HUES64 (cell line): ENCODE measurements at regions not wholly inside any gene's neighbourhood (a gene's known extent, or its start where the extent isn't known, plus 50 kb on each side); places are given as distances from the start of the nearest gene placed in this dataset.

Experiments used
- H3K27ac ChIP-seq: 2 replicates; pipeline ENCODE4 v1.7.0; 2013; ENCODE audit warnings: low read depth, low read length, inconsistent platforms
- H3K27me3 ChIP-seq: 2 replicates; pipeline ENCODE4 v1.6.1; 2013; ENCODE audit warnings: mild to moderate bottlenecking, low read length; ENCODE audit not compliant: insufficient read depth
- H3K36me3 ChIP-seq: 2 replicates; pipeline ENCODE4 v1.6.1; 2013; ENCODE audit warnings: mild to moderate bottlenecking, low read length; ENCODE audit not compliant: insufficient read depth
- H3K4me1 ChIP-seq: 2 replicates; pipeline ENCODE4 v1.6.1; 2013; ENCODE audit warnings: mild to moderate bottlenecking, low read length, moderate library complexity; ENCODE audit not compliant: insufficient read depth
- H3K4me3 ChIP-seq: 2 replicates; pipeline ENCODE4 v1.5.1; 2013; ENCODE audit warnings: mild to moderate bottlenecking, low read length, moderate library complexity
- H3K9ac ChIP-seq: 2 replicates; pipeline ENCODE4 v1.6.1; 2013; ENCODE audit warnings: mild to moderate bottlenecking, low read depth, low read length
- H3K9me3 ChIP-seq: 2 replicates; pipeline ENCODE4 v1.6.1; 2013; ENCODE audit warnings: low read depth, low read length; ENCODE audit not compliant: insufficient read depth
- WGBS: fragments of 150-250, 120-280 bp; methylation state at CpG from one replicate; pipeline ENCODE4 v1.1.7; 2013; ENCODE audit warnings: missing lambda C conversion rate; 5-methylcytosine and 5-hydroxymethylcytosine counted together

GRCh38 chr2:180715044-180715443, 265.4 kb upstream of the UBE2E3 start:
- H3K9me3 ChIP-seq: peaks cover 3% of the 10 kb centered on the region; the same call in 1 of the 2 replicates
- H3K9ac ChIP-seq: no peak overlapping the region
- no peaks in the 10 kb centered on the region for H3K27me3 ChIP-seq
- H3K4me3 ChIP-seq: no peak overlapping the region
- H3K27ac ChIP-seq: no peak overlapping the region
- H3K36me3 ChIP-seq: no peaks in the 10 kb centered on the region
- no peaks in the 10 kb centered on the region for H3K4me1 ChIP-seq
- WGBS: no CpG with 5 or more reads among the region's 1 CpG

GRCh38 chr2:180709392-180710145, 270.8 kb upstream of the UBE2E3 start:
- WGBS: 88% methylated on average over 5 of the region's 5 CpGs
- no peak overlapping the region for H3K4me3 ChIP-seq
- peaks cover 4% of the 10 kb centered on the region; the same call in 1 of the 2 replicates for H3K4me1 ChIP-seq
- H3K36me3 ChIP-seq: no peaks in the 10 kb centered on the region
- no peak overlapping the region for H3K9ac ChIP-seq
- H3K27ac ChIP-seq: no peak overlapping the region
- H3K9me3 ChIP-seq: peaks cover 3% of the 10 kb centered on the region; the same call in 1 of the 2 replicates
- H3K27me3 ChIP-seq: no peaks in the 10 kb centered on the region

- H3K9ac ChIP-seq: no peak overlapping the region
- peaks cover 4% of the 10 kb centered on the region; the same call in 1 of the 2 replicates for H3K4me1 ChIP-seq
- H3K36me3 ChIP-seq: no peaks in the 10 kb centered on the region
- H3K27ac ChIP-seq: no peak overlapping the region
- H3K4me3 ChIP-seq: no peak overlapping the region
- H3K27me3 ChIP-seq: no peaks in the 10 kb centered on the region
- H3K9me3 ChIP-seq: peaks cover 3% of the 10 kb centered on the region; the same call in 1 of the 2 replicates
These were observed 272.6 kb upstream of the UBE2E3 start for GRCh38 chr2:180707884-180708205.

GRCh38 chr2:180707175-180707883, 273.1 kb upstream of the UBE2E3 start:
- Histone ChIP-seq H3K9ac (no peak overlapping the region), H3K4me1 (peaks cover 4% of the 10 kb centered on the region; the same call in 1 of the 2 replicates), H3K27me3 (no peaks in the 10 kb centered on the region), H3K36me3 (no peaks in the 10 kb centered on the region), H3K9me3 (no peaks in the 10 kb centered on the region), H3K4me3 (no peak overlapping the region), H3K27ac (no peak overlapping the region)
- 98% methylated on average over 2 of the region's 3 CpGs for WGBS

- Histone ChIP-seq H3K4me3 (no peak overlapping the region), H3K4me1 (peaks cover 4% of the 10 kb centered on the region; the same call in 1 of the 2 replicates), H3K27me3 (no peaks in the 10 kb centered on the region), H3K27ac (no peak overlapping the region), H3K36me3 (no peaks in the 10 kb centered on the region), H3K9ac (no peak overlapping the region), H3K9me3 (no peaks in the 10 kb centered on the region)
These were observed 273.7 kb upstream of the UBE2E3 start for GRCh38 chr2:180706694-180707093.

GRCh38 chr2:180705551-180705950, 274.9 kb upstream of the UBE2E3 start:
- no peaks in the 10 kb centered on the region for H3K9me3 ChIP-seq
- WGBS: 31% methylated on average over 1 of the region's 1 CpG
- no peak overlapping the region for H3K27ac ChIP-seq
- H3K4me3 ChIP-seq: no peak overlapping the region
- H3K27me3 ChIP-seq: no peaks in the 10 kb centered on the region
- no peak overlapping the region for H3K9ac ChIP-seq
- peaks cover 4% of the 10 kb centered on the region; the same call in 1 of the 2 replicates for H3K4me1 ChIP-seq
- no peaks in the 10 kb centered on the region for H3K36me3 ChIP-seq

GRCh38 chr2:180705122-180705521, 275.3 kb upstream of the UBE2E3 start:
- H3K9ac ChIP-seq: no peak overlapping the region
- no peaks in the 10 kb centered on the region for H3K36me3 ChIP-seq
- no peaks in the 10 kb centered on the region for H3K27me3 ChIP-seq
- no peak overlapping the region for H3K27ac ChIP-seq
- H3K4me3 ChIP-seq: no peak overlapping the region
- H3K4me1 ChIP-seq: peaks cover 4% of the 10 kb centered on the region; the same call in 1 of the 2 replicates
- H3K9me3 ChIP-seq: no peaks in the 10 kb centered on the region

GRCh38 chr2:180699657-180700361, 280.6 kb upstream of the UBE2E3 start:
- Histone ChIP-seq H3K4me1 (no peaks in the 10 kb centered on the region), H3K4me3 (no peak overlapping the region), H3K36me3 (no peaks in the 10 kb centered on the region), H3K27me3 (no peaks in the 10 kb centered on the region), H3K9me3 (no peaks in the 10 kb centered on the region), H3K9ac (no peak overlapping the region), H3K27ac (no peak overlapping the region)
- 89% methylated on average over 4 of the region's 4 CpGs for WGBS

- 95% methylated on average over 3 of the region's 3 CpGs for WGBS
- H3K27ac ChIP-seq: no peak overlapping the region
These were observed 281.7 kb upstream of the UBE2E3 start for GRCh38 chr2:180698668-180699067.

GRCh38 chr2:180695586-180696401, 284.6 kb upstream of the UBE2E3 start:
- H3K36me3 ChIP-seq: no peaks in the 10 kb centered on the region
- H3K27me3 ChIP-seq: no peaks in the 10 kb centered on the region
- H3K4me1 ChIP-seq: no peaks in the 10 kb centered on the region
- H3K9me3 ChIP-seq: no peaks in the 10 kb centered on the region
- no peak overlapping the region for H3K9ac ChIP-seq
- H3K27ac ChIP-seq: no peak overlapping the region
- 97% methylated on average over 4 of the region's 5 CpGs for WGBS
- H3K4me3 ChIP-seq: no peak overlapping the region

More at GRCh38 chr2:180698668-180699067, 281.7 kb upstream of the UBE2E3 start:
- no peak overlapping the region for H3K9ac ChIP-seq
- no peaks in the 10 kb centered on the region for H3K27me3 ChIP-seq
- H3K4me1 ChIP-seq: no peaks in the 10 kb centered on the region
- H3K9me3 ChIP-seq: no peaks in the 10 kb centered on the region
- no peaks in the 10 kb centered on the region for H3K36me3 ChIP-seq
- H3K4me3 ChIP-seq: no peak overlapping the region
